Lower leg skin (tissue), 4 donors: ENCODE measurements at regions not wholly inside any gene's neighbourhood (a gene's known extent, or its start where the extent isn't known, plus 50 kb on each side); places are given as distances from the start of the nearest gene placed in this dataset.

ENCODE experiments used
- DNase-seq, 2 donors: peaks; one replicate each; pipeline ENCODE4 v3.0.0-alpha.2; 2019; ENCODE audit warnings: low spot score in 2 of 2
- H3K4me3 ChIP-seq: fragments of 200-600 bp; sonication (generic); 2 replicates; pipeline ENCODE4 v1.5.1; 2017; ENCODE audit warnings: mild to moderate bottlenecking, low read depth; ENCODE audit not compliant: poor library complexity, severe bottlenecking
- POLR2A ChIP-seq, 2 donors: fragments of 450-650 bp; IDR thresholded peaks; one replicate each; pipeline ENCODE4 v1.6.1; 2016 to 2017; ENCODE audit warnings: antibody characterized with exemption in 2 of 2, mild to moderate bottlenecking in 1 of 2, moderate library complexity in 1 of 2
- WGBS, 2 donors: methylation state at CpG; one replicate each; pipeline ENCODE4 v1.1.5; 2018; 5-methylcytosine and 5-hydroxymethylcytosine counted together
- intact Hi-C: fragments of 100-400 bp; cut with DNase I; formaldehyde crosslinking; loops from one replicate; pipeline ENCODE4 v1.15.0; 2023; ENCODE audit warnings: low total_unique reads
- TF ChIP-seq, protein P1 (sequence below), 3 donors: fragments of 450-650 bp; IDR thresholded peaks; one replicate each; pipeline ENCODE4 v1.5.1; 2016; ENCODE audit warnings: antibody characterized with exemption in 3 of 3, mild to moderate bottlenecking in 3 of 3, moderate library complexity in 2 of 3

DNA sequence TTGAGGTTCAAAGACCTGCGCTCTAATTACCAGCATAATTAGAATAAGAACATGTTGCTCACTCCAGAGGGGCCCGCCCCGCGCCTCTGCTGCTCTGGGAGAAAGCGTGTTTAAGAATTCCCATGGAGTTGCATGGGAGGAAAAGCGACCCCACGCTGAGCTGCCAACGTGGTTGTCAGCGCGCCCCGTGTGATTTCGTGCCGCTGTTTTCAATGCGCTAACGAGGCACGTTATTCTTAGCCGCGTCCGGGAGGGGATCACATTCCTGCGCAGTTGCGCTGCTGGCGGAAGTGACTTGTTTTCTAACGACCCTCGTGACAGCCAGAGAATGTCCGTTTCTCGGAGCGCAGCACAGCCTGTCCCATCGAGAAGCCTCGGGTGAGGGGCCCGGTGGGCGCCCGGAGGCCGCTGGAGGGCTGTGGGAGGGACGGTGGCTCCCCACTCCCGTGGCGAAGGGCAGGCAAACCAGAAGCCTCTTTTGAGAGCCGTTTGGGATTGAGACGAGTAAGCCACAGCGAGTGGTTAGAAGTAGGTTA lies 173.8 kb upstream of the SOX1 start:
- no peak overlapping the region for H3K4me3 ChIP-seq
- no peak for TF ChIP-seq POLR2A (IDR thresholded peaks at IDR 0.05)
- TF ChIP-seq, protein P1, sequence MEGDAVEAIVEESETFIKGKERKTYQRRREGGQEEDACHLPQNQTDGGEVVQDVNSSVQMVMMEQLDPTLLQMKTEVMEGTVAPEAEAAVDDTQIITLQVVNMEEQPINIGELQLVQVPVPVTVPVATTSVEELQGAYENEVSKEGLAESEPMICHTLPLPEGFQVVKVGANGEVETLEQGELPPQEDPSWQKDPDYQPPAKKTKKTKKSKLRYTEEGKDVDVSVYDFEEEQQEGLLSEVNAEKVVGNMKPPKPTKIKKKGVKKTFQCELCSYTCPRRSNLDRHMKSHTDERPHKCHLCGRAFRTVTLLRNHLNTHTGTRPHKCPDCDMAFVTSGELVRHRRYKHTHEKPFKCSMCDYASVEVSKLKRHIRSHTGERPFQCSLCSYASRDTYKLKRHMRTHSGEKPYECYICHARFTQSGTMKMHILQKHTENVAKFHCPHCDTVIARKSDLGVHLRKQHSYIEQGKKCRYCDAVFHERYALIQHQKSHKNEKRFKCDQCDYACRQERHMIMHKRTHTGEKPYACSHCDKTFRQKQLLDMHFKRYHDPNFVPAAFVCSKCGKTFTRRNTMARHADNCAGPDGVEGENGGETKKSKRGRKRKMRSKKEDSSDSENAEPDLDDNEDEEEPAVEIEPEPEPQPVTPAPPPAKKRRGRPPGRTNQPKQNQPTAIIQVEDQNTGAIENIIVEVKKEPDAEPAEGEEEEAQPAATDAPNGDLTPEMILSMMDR (IDR thresholded peaks at IDR 0.05): no peak
- 1 to 10% methylated on average over 35 to 39 of the region's 39 CpGs for WGBS, 2 donors
- peak in 1 of 2 donors; percentile 77 for DNase-seq
- intact Hi-C loops: no loop called here

DNA sequence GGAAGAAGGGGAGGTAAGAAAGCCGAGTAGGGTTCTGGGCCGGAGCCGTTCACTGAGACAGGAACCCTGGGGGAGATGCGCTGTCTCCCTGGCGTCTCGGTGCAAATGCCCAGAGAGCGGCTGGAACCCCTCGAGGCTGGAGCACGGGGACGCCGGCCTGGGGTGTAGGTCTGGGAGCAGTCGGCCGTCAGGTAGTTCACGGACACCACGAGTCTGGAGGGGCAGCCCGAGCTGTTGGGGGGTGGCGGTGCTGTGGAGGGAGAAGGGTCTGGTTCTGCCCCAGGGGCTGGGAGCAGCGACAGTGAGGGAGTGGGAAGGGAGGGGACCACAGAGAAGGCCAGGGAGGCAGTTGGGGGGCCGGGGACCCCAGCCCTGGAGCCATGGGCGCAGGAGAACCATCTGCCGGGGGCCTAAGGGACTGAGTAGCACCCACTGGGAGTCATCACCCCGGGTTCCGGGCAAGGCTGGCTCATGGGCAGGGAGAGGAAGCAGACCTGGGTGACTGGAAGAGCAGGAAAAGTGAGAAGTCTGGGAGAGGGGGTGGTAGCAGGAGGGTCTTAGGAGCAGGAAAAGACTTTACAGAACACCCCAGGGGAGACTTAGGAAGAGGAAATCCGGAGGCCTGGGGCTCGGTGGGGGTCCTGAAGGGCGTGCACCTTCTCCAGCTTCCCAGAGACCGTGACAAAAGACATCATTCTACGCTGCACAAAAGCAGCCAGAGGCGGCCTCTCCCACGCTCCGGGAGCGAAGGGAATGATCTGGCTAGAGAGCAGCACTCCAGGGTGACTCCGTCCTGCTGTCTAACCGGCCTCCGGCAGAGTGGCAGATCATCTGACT lies 173.1 kb upstream of the SOX1 start:
- H3K4me3 ChIP-seq: no peak overlapping the region
- 11 to 15% methylated on average over 34 to 35 of the region's 35 CpGs for WGBS, 2 donors
- no peak for TF ChIP-seq POLR2A (IDR thresholded peaks at IDR 0.05)
- TF ChIP-seq, protein P1 (IDR thresholded peaks at IDR 0.05): no peak
- intact Hi-C loops: no loop called here
- DNase-seq: peak in 1 of 2 donors; percentile 72

DNA sequence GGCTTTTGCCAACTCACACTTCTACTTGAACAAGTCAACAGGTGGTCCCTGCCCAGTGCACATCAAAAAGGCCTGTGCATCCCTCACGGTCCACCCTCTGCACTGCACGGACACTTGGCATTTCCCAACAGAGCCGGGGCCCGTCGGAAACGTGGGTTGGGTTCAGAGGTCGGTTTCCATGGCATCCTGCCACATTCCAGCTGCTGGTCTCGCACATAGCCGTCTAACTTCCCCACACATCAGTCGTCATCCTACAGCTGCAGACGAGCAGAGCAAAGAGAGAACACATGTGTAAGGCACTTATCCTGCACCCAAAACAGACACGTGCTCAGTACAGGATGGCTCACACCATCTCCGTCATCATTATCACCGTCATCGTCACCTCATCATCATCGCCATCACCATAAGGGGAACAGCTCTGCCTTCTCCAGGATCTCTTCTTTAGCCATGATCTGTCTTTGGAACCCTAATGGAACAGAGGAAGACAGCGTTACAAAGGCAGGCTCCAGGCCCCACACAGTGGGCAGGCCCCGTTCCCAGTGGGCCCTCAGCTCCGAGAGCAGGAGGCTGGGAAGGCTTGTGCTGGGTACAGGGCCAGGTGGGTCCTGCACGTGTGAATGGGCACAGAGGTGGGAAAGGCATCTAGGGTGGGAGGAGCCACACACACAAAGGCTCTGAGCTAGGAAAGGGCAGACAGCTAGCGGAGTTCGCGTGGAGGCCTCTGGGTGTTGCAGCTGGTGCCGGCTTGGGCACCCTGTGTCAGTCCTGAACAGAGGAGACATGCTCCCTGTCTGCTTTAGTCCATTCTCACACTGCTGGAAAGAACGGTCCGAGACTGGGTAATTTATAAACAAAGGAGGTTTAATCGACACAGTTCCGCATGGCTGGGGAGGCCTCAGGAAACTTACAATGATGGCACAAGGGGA lies 170.8 kb upstream of the SOX1 start:
- intact Hi-C loops: no loop called here
- WGBS, 2 donors: 69 to 70% methylated on average over 28 of the region's 28 CpGs
- TF ChIP-seq, protein P1 (IDR thresholded peaks at IDR 0.05): no peak
- no peak for TF ChIP-seq POLR2A (IDR thresholded peaks at IDR 0.05)
- H3K4me3 ChIP-seq: no peak overlapping the region
- peak in 1 of 2 donors; percentile 81 for DNase-seq

DNA sequence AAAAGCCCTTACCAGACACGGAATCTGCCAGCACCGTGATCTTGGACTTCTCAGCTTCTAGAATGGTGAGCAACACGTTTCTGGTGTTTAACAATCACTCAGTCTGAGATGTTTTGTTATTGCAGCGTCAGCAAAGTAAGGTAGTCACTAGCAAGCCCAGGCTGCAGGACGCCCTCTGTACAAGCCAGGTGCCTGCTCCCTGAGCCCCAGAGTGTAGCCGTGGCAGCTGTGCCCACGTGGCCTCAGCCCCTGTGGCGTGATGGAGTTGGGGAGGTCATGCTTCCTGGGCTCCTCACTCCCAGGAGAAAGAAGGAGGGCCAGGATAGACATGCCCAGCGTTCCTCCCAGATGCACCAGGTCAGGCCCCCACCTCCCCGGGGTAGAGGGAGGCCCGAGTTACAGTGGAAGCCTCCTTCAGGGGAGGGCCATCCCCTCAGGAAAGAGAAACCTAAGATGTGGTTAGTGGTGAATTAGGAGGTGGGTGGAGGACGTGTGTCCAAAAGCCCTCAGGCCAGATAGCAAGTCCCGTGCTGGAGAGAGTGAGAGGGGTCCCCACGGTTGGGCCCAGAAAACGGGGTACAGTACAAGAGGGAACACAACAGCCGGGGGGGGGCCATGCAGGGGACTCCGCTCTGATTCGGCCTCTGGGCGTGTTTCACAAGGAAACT lies 169.6 kb upstream of the SOX1 start:
- intact Hi-C loops: no loop called here
- TF ChIP-seq POLR2A (IDR thresholded peaks at IDR 0.05): no peak
- TF ChIP-seq, protein P1 (IDR thresholded peaks at IDR 0.05): no peak
- peak in 1 of 2 donors; percentile 58 for DNase-seq
- H3K4me3 ChIP-seq: no peak overlapping the region
- 55 to 61% methylated on average over 18 to 19 of the region's 19 CpGs for WGBS, 2 donors

DNA sequence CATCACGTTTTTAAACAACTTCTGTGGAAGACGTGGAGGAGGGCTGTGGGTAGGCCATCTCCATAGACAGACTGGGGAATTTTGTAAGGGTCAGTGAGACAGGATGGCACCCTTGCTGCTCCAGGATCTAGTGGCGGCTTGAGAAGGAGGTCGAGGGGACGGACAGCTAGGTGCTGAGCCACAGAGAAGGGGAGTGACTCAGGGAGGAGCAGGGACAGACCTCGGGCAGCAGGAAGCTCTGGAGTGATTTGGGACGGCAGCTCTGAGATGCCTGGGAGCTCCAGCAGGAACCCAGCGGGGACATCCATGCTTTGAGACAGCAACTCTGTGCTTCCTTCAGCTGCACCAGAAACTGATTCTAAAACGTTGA lies 169.1 kb upstream of the SOX1 start:
- WGBS, 2 donors: 60 to 70% methylated on average over 9 of the region's 9 CpGs
- TF ChIP-seq, protein P1 (IDR thresholded peaks at IDR 0.05): no peak
- TF ChIP-seq POLR2A (IDR thresholded peaks at IDR 0.05): no peak
- DNase-seq: peak in 1 of 2 donors; percentile 75
- intact Hi-C loops: no loop called here
- no peak overlapping the region for H3K4me3 ChIP-seq
